ENCODE measurements at regions not wholly inside any gene's neighbourhood (a gene's known extent, or its start where the extent isn't known, plus 50 kb on each side); places are given as distances from the start of the nearest gene placed in this dataset.

GRCh38 chr12:114194066-114194465 lies 211.9 kb downstream of the TBX5 start:
- intact Hi-C loops (cut with micrococcal nuclease; ENCODE audit: unreplicated experiment) (no loop called here), in situ Hi-C loops (cut with MboI) (no loop called here)
- H4K20me1 ChIP-seq (ENCODE audit: control insufficient read depth, insufficient read depth) = no peaks in the 10 kb centered on the region
- 20% methylated on average over 5 of the region's 5 CpGs for WGBS (ENCODE audit: insufficient coverage, insufficient replicate concordance, low lambda C conversion rate, missing lambda C conversion rate)
- ChIA-PET CTCF (no interaction called here), RAD21 (ENCODE audit: unreplicated experiment) (no interaction called here), POLR2A (no interaction called here), SMC1A (ENCODE audit: uncharacterized antibody, unreplicated experiment) (no interaction called here)
- H3K27me3 ChIP-seq (replicated peaks in 1 of 2; ENCODE audit: control insufficient read depth in 2 of 2, insufficient read depth in 2 of 2, low read length in 1 of 2) = no peaks in the 10 kb centered on the region
- no peaks in the 10 kb centered on the region for H3K9me3 ChIP-seq (replicated peaks; ENCODE audit: control insufficient read depth, insufficient read depth, low read length)
- H3K4me2 ChIP-seq (ENCODE audit: control insufficient read depth, insufficient read depth) = no peak overlapping the region
- H2AFZ ChIP-seq (ENCODE audit: control insufficient read depth, low read depth, low read length) = no peak overlapping the region
- H3K9ac ChIP-seq (ENCODE audit: control insufficient read depth, insufficient read depth, low read length) = no peak overlapping the region
- H3K36me3 ChIP-seq (ENCODE audit: control insufficient read depth in 2 of 2, insufficient read depth in 2 of 2, low read length in 1 of 2) = no peaks in the 10 kb centered on the region
- no peak overlapping the region for H3K27ac ChIP-seq (ENCODE audit: control insufficient read depth, insufficient read depth)
- BruUV-seq (replicated peaks) = no TSS peak
- H3K4me1 ChIP-seq (ENCODE audit: control insufficient read depth, insufficient read depth, low read length) = no peaks in the 10 kb centered on the region
- FAIRE-seq = no peak
- TF ChIP-seq GATAD2B (conservative IDR thresholded peaks at IDR 0.05; ENCODE audit: low read depth) (no peak), NR2C2 (IDR thresholded peaks at IDR 0.05; ENCODE audit: borderline replicate concordance, control insufficient read depth, insufficient read length, low read depth) (no peak), BCLAF1 (IDR thresholded peaks at IDR 0.05) (no peak), JUNB (IDR thresholded peaks at IDR 0.05) (no peak), HDAC6 (IDR thresholded peaks at IDR 0.05; ENCODE audit: unreplicated experiment) (no peak), CHD4 (IDR thresholded peaks at IDR 0.05) (no peak), BCL3 (IDR thresholded peaks at IDR 0.05; ENCODE audit: borderline replicate concordance, insufficient read depth, low read depth, low read length, poor library complexity, severe bottlenecking) (no peak), NKRF (conservative IDR thresholded peaks at IDR 0.05) (no peak), POLR2AphosphoS2 (IDR thresholded peaks at IDR 0.05; ENCODE audit: low read depth, low read length) (no peak), ELK1 (IDR thresholded peaks at IDR 0.05; ENCODE audit: low read depth, low read length) (no peak), KLF5 (IDR thresholded peaks at IDR 0.05; ENCODE audit: partially characterized antibody) (no peak), SREBF1 (IDR thresholded peaks at IDR 0.05; ENCODE audit: low read length) (no peak), DPF2 (IDR thresholded peaks at IDR 0.05) (no peak)
- H3K79me2 ChIP-seq (ENCODE audit: control insufficient read depth, insufficient read depth, low read length) = no peaks in the 10 kb centered on the region
- no peak for DNase-seq (ENCODE audit: low read depth, low spot score)
- ATAC-seq = no peak
- H3K4me3 ChIP-seq = no peak overlapping the region

Measured in GM12878 (cell line).